PC-3 (cell line): ENCODE measurements at regions not wholly inside any gene's neighbourhood (a gene's known extent, or its start where the extent isn't known, plus 50 kb on each side); places are given as distances from the start of the nearest gene placed in this dataset.

Experiments used
- EZH2 ChIP-seq: fragments of 300-600 bp; sonication (generic); IDR thresholded peaks from one replicate; pipeline ENCODE4 v1.6.1; 2017; ENCODE audit warnings: antibody characterized with exemption, mild to moderate bottlenecking, low read length; ENCODE audit not compliant: unreplicated experiment
- EZH2phosphoT487 ChIP-seq: fragments of 300-600 bp; sonication (generic); IDR thresholded peaks from 2 replicates; pipeline ENCODE4 v1.6.1; 2018; ENCODE audit warnings: mild to moderate bottlenecking, antibody characterized with exemption, low read length, borderline replicate concordance
- TF ChIP-seq, protein P1 (sequence below): fragments of 300-600 bp; sonication (generic); conservative IDR thresholded peaks from 2 replicates; pipeline ENCODE4 v1.5.1; 2017; ENCODE audit warnings: antibody characterized with exemption, low read depth, mild to moderate bottlenecking, low read length

- TF ChIP-seq EZH2 (no peak), EZH2phosphoT487 (no peak)
- TF ChIP-seq, protein P1, sequence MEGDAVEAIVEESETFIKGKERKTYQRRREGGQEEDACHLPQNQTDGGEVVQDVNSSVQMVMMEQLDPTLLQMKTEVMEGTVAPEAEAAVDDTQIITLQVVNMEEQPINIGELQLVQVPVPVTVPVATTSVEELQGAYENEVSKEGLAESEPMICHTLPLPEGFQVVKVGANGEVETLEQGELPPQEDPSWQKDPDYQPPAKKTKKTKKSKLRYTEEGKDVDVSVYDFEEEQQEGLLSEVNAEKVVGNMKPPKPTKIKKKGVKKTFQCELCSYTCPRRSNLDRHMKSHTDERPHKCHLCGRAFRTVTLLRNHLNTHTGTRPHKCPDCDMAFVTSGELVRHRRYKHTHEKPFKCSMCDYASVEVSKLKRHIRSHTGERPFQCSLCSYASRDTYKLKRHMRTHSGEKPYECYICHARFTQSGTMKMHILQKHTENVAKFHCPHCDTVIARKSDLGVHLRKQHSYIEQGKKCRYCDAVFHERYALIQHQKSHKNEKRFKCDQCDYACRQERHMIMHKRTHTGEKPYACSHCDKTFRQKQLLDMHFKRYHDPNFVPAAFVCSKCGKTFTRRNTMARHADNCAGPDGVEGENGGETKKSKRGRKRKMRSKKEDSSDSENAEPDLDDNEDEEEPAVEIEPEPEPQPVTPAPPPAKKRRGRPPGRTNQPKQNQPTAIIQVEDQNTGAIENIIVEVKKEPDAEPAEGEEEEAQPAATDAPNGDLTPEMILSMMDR, result no peak
Observed at GRCh38 chr4:15215109-15215508, 212.7 kb upstream of the C1QTNF7 start.
